Left lung (tissue), 4 donors: ENCODE measurements at regions not wholly inside any gene's neighbourhood (a gene's known extent, or its start where the extent isn't known, plus 50 kb on each side); places are given as distances from the start of the nearest gene placed in this dataset.
"Not testable (repeated sequence)": the region's sequence is repeated elsewhere in the genome, so short reads cannot be mapped to it uniquely, and the experiment has no call there.

Experiments used
- ATAC-seq: fragments of 200-7000 bp; cut with Tn5 transposase; one replicate; pipeline ENCODE4 v1.9.1; 2020; ENCODE audit warnings: moderate library complexity
- DNase-seq, 4 donors: peaks; one replicate each; pipeline ENCODE4 v3.0.0-alpha.2; 2013 to 2020
- H3K27ac ChIP-seq, 2 donors: fragments of 200-600 bp; sonication (generic) in 1 of 2; one replicate each; pipeline versions ENCODE4 v1.5.0 to v1.8.0; 2020 to 2021
- H3K27me3 ChIP-seq, 2 donors: fragments of 200-600 bp; sonication (generic) in 1 of 2; one replicate each; pipeline versions ENCODE4 v1.5.0 to v1.8.0; 2020 to 2021
- H3K36me3 ChIP-seq, 2 donors: fragments of 200-600 bp; sonication (generic) in 1 of 2; one replicate each; pipeline versions ENCODE4 v1.5.0 to v1.8.0; 2020 to 2021
- H3K4me1 ChIP-seq, 2 donors: fragments of 200-600 bp; one replicate each; pipeline ENCODE4 v1.8.0; 2021
- H3K4me3 ChIP-seq, 2 donors: fragments of 200-600 bp; sonication (generic) in 1 of 2; one replicate each; pipeline versions ENCODE4 v1.5.0 to v1.8.0; 2020 to 2021; ENCODE audit warnings: mild to moderate bottlenecking in 1 of 2
- H3K9me3 ChIP-seq, 2 donors: fragments of 200-600 bp; sonication (generic) in 1 of 2; one replicate each; pipeline versions ENCODE4 v1.5.0 to v1.8.0; 2020 to 2021
- intact Hi-C, 2 donors: fragments of 100-400 bp; cut with DNase I; formaldehyde crosslinking; loops; one replicate each; pipeline versions ENCODE4 v1.11.2 to v1.14.2; 2022
- TF ChIP-seq, protein P1 (sequence below), 2 donors: fragments of 200-600 bp; sonication (generic) in 1 of 2; IDR thresholded peaks; one replicate each; pipeline versions ENCODE4 v1.5.0 to v1.8.0; 2021; ENCODE audit warnings: antibody characterized with exemption in 2 of 2
- donor health status: DM: no; HTN: yes; CAD: no.
- donor health status: DM: no; HTN: no; CAD: no.

DNA sequence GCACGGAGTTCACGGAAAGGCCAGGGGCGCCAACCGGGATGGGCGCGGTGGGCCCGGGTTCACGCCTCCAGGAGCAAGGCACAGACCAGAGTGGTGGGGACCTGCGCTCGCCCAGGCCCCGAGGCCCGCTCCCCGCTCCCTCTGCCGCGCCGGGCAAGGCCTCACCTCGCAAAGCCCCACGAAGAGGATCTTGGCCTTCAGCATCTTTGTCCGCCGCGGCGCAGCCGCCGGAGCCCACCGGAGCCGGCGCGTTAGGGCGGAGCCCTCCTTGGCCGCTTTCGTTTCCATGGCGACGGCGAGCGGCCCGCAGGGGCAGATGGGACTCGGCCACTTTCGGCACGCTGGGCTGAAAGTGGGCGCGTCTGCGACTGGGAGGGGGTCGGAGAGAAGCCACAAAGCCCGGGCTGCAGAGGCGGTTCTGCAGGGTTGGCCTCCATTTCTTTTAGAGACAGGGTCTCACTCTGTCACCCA, 944.4 kb upstream of the ZNF722 start:
- TF ChIP-seq, protein P1, sequence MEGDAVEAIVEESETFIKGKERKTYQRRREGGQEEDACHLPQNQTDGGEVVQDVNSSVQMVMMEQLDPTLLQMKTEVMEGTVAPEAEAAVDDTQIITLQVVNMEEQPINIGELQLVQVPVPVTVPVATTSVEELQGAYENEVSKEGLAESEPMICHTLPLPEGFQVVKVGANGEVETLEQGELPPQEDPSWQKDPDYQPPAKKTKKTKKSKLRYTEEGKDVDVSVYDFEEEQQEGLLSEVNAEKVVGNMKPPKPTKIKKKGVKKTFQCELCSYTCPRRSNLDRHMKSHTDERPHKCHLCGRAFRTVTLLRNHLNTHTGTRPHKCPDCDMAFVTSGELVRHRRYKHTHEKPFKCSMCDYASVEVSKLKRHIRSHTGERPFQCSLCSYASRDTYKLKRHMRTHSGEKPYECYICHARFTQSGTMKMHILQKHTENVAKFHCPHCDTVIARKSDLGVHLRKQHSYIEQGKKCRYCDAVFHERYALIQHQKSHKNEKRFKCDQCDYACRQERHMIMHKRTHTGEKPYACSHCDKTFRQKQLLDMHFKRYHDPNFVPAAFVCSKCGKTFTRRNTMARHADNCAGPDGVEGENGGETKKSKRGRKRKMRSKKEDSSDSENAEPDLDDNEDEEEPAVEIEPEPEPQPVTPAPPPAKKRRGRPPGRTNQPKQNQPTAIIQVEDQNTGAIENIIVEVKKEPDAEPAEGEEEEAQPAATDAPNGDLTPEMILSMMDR (IDR thresholded peaks at IDR 0.05), result no peak
- Histone ChIP-seq H3K36me3 (no peaks in the 10 kb centered on the region), H3K27me3 (no peaks in the 10 kb centered on the region), H3K4me1 (no peaks in the 10 kb centered on the region), H3K9me3 (peaks cover 0 to 85% of the 10 kb centered on the region in 2 donors), H3K27ac (no peak overlapping the region), H3K4me3 (no peak overlapping the region)
- DNase-seq (no peak), ATAC-seq (no peak)
- intact Hi-C loops, result no loop called here

DNA sequence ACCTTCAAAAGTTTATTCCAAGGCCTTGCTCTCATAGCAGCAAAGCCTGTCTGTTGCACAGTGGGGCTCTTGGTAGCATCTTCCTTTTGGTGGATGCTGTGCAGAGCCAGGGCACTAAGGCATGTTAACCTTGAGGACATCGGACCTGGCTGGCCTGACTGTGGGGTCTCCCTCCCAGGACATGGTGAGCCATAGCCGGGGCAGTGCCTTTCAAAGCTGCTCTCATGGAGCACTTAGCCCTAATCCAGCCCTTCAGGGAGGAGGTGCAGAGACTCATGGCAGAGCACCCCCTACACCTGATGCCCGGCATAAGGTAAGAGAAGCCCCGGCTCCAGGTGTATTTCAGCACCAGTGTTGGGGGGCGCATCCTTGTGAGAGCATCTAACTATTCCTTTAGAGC, 941.4 kb upstream of the ZNF722 start:
- TF ChIP-seq, protein P1 (IDR thresholded peaks at IDR 0.05), result no peak
- Histone ChIP-seq H3K4me3 (no peak overlapping the region), H3K9me3 (peaks cover 0 to 84% of the 10 kb centered on the region in 2 donors), H3K27me3 (no peaks in the 10 kb centered on the region), H3K4me1 (no peaks in the 10 kb centered on the region), H3K36me3 (no peaks in the 10 kb centered on the region), H3K27ac (no peak overlapping the region)
- DNase-seq (no peak), ATAC-seq (no peak)
- intact Hi-C loops, result no loop called here

DNA sequence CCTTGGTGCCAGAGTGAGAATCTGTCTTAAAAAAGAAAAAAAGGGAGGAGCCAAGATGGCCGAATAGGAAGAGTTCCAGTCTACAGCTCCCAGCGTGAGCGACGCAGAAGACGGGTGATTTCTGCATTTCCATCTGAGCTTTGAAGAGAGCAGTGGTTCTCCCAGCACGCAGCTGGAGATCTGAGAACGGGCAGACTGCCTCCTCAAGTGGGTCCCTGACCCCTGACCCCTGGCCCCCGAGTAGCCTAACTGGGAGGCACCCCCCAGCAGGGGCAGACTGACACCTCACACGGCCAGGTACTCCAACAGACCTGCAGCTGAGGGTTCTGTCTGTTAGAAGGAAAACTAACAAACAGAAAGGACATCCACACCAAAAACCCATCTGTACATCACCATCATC, 937.9 kb upstream of the ZNF722 start:
- H3K36me3 ChIP-seq, H3K27me3 ChIP-seq, DNase-seq, intact Hi-C loops, H3K27ac ChIP-seq, H3K4me3 ChIP-seq, ATAC-seq, H3K4me1 ChIP-seq: not testable (repeated sequence)
- peaks cover 0 to 55% of the 10 kb centered on the region in 2 donors for H3K9me3 ChIP-seq

DNA sequence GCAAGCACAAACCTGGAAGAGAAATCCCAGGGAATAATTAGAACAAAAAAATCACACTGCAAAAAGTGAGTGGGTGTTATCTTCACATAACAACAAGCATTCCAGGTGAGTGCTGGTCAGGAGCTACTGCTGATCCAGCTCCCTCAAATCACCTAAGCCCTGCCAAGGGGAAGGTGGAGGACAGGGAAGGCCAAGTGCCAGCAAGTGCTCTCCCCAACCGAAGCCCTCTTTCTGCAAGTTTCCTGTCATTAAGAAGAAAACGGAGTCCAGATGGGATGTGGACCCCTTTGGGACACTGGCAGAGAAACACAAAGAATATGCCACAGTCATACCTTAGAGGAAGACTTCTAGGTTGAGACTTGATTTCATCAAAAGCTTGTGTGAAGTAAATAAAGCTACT, 933.0 kb upstream of the ZNF722 start:
- no peaks in the 10 kb centered on the region for H3K4me1 ChIP-seq
- no peaks in the 10 kb centered on the region for H3K27me3 ChIP-seq
- H3K27ac ChIP-seq, result no peak overlapping the region
- H3K9me3 ChIP-seq, result peaks cover 0 to 45% of the 10 kb centered on the region in 2 donors
- no peak for ATAC-seq
- DNase-seq, result no peak
- TF ChIP-seq, protein P1 (IDR thresholded peaks at IDR 0.05), result no peak
- intact Hi-C loops, result no loop called here
- no peaks in the 10 kb centered on the region for H3K36me3 ChIP-seq
- no peak overlapping the region for H3K4me3 ChIP-seq

DNA sequence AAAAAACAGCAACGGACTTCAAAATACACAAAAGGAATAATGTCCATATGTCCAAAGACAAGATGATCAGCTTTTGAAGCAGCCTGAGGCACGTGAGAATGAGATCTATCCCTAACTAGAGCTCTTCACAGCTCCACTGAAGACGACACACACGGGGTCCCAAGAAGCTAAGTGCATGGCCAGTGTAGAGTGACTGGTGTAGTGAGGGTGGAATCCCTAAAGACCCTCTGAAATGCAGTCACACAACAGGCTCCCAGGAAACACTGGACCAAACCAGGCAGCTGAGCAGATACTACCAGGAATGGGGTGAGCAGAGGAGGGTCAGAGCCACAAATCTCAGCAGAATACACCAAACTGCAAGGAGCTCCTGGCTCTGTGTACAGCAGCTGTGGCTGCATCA, 932.4 kb upstream of the ZNF722 start:
- H3K4me3 ChIP-seq, intact Hi-C loops, H3K27me3 ChIP-seq, H3K36me3 ChIP-seq, H3K27ac ChIP-seq, H3K4me1 ChIP-seq, DNase-seq, ATAC-seq: not testable (repeated sequence)
- H3K9me3 ChIP-seq, result peaks cover 0 to 47% of the 10 kb centered on the region in 2 donors

DNA sequence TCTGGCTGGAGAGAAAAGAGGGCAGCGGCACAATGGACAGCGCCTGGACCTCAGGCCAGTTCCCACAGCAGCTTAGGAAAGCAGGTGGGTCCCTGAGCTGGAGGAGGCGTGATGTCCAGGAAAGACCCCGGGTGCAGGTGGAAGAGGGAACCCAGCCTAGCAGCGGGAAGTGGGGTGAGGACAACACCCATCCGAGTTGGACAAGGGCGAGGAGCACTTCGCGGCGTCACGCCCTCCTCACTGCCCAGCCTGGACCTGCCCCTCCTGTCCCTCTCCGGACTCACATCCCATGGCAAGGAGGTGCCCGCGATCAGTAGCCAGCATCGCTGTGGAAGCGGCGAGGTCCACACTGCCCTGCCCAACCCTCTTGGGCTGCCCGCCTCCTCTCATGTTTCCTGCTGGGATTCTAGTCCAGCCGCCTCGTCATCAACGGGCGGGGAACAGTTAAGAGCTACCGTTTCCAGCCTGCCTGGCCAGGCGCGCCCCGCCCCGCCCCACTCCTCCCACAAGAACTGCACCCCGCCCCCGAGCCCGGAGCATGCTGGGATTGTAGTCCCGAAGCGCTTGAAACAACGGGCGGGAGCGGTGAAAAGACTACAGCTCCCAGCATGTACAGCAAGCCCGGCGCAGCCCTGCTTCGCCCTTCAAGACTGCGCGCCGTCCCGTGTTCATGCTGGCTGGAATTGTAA, 930.6 kb upstream of the ZNF722 start:
- intact Hi-C loops, result no loop called here
- no peak for DNase-seq
- TF ChIP-seq, protein P1 (IDR thresholded peaks at IDR 0.05), result no peak
- Histone ChIP-seq H3K27ac (no peak overlapping the region), H3K36me3 (no peaks in the 10 kb centered on the region), H3K4me1 (no peaks in the 10 kb centered on the region), H3K4me3 (no peak overlapping the region), H3K9me3 (peaks cover 0 to 66% of the 10 kb centered on the region in 2 donors), H3K27me3 (no peaks in the 10 kb centered on the region)
- ATAC-seq, result peak; percentile 49
